Kidney epithelial cell (primary cell): ENCODE measurements at regions not wholly inside any gene's neighbourhood (a gene's known extent, or its start where the extent isn't known, plus 50 kb on each side); places are given as distances from the start of the nearest gene placed in this dataset.

ENCODE experiments used
- DNase-seq: peaks from one replicate; pipeline ENCODE4 v3.0.0-alpha.2; 2010; ENCODE audit warnings: low read depth
- H3K27me3 ChIP-seq: 2 replicates; pipeline ENCODE4 v1.6.0; 2011; ENCODE audit warnings: low read length; ENCODE audit not compliant: control insufficient read depth, insufficient read depth
- H3K36me3 ChIP-seq: 2 replicates; pipeline ENCODE4 v1.5.1; 2011; ENCODE audit warnings: low read length; ENCODE audit not compliant: control insufficient read depth, insufficient read depth
- H3K4me3 ChIP-seq: 2 replicates; pipeline ENCODE4 v1.5.1; 2011; ENCODE audit warnings: low read depth, mild to moderate bottlenecking, control low read depth, low read length
- CTCF ChIP-seq: IDR thresholded peaks from 2 replicates; pipeline ENCODE4 v1.5.1; 2011; ENCODE audit warnings: mild to moderate bottlenecking, moderate library complexity, low read length, control low read depth, inconsistent platforms; ENCODE audit not compliant: insufficient read depth, poor library complexity, severe bottlenecking

GRCh38 chr15:69855258-69856000 is 242.3 kb downstream of the TLE3 start:
- DNase-seq: no peak
- no peak overlapping the region for H3K4me3 ChIP-seq
- H3K27me3 ChIP-seq: no peaks in the 10 kb centered on the region

GRCh38 chr15:69857250-69857649 is 240.5 kb downstream of the TLE3 start:
- Histone ChIP-seq H3K4me3 (no peak overlapping the region), H3K36me3 (no peaks in the 10 kb centered on the region), H3K27me3 (no peaks in the 10 kb centered on the region)
- no peak for DNase-seq
- no peak for TF ChIP-seq CTCF

More at GRCh38 chr15:69855258-69856000, 242.3 kb downstream of the TLE3 start:
- TF ChIP-seq CTCF: no peak
- H3K36me3 ChIP-seq: no peaks in the 10 kb centered on the region

GRCh38 chr15:69857686-69858391 is 239.9 kb downstream of the TLE3 start:
- no peak for DNase-seq
- no peak overlapping the region for H3K4me3 ChIP-seq
- no peak for TF ChIP-seq CTCF
- H3K36me3 ChIP-seq: no peaks in the 10 kb centered on the region
- H3K27me3 ChIP-seq: no peaks in the 10 kb centered on the region

- Histone ChIP-seq H3K27me3 (no peaks in the 10 kb centered on the region), H3K4me3 (no peak overlapping the region), H3K36me3 (no peaks in the 10 kb centered on the region)
- TF ChIP-seq CTCF: no peak
- DNase-seq: no peak
These were observed 239.3 kb downstream of the TLE3 start for GRCh38 chr15:69858456-69858855.

- no peak overlapping the region for H3K4me3 ChIP-seq
- no peaks in the 10 kb centered on the region for H3K27me3 ChIP-seq
These were observed 237.9 kb downstream of the TLE3 start for GRCh38 chr15:69859866-69860265.

More at GRCh38 chr15:69859866-69860265, 237.9 kb downstream of the TLE3 start:
- no peak for TF ChIP-seq CTCF
- H3K36me3 ChIP-seq: no peaks in the 10 kb centered on the region
- no peak for DNase-seq
